C4-2B (cell line): ENCODE measurements at regions not wholly inside any gene's neighbourhood (a gene's known extent, or its start where the extent isn't known, plus 50 kb on each side); places are given as distances from the start of the nearest gene placed in this dataset.

Source experiments
- H3K27ac ChIP-seq: fragments of 450-650 bp; 2 replicates; pipeline ENCODE4 v1.5.1; 2017
- ZFX ChIP-seq: fragments of 450-650 bp; IDR thresholded peaks from 2 replicates; pipeline ENCODE4 v1.6.1; 2017
- TF ChIP-seq, protein P1 (sequence below): fragments of 450-650 bp; conservative IDR thresholded peaks from 2 replicates; pipeline ENCODE4 v1.5.1; 2017; ENCODE audit warnings: mild to moderate bottlenecking

DNA sequence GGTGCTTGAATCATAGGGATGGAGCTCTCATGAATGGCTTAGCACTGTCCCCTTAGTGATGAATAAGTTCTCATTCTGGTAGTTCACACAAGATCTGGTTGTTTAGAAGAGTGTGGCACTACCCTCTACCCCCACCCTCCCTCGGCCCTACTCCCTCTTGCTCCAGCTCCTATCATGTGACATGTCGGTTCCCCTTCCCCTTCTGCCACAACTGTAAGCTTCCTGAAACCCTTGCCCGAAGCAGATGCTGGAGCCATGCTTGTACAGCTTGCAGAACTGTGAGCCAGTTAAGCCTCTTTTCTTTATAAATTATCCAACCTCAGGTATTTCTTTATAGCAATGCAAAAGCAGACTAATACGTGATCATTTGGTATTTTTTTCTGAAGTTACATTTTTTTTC, 1012.6 kb downstream of the BCL11A start:
- no peak overlapping the region for H3K27ac ChIP-seq
- TF ChIP-seq, protein P1, sequence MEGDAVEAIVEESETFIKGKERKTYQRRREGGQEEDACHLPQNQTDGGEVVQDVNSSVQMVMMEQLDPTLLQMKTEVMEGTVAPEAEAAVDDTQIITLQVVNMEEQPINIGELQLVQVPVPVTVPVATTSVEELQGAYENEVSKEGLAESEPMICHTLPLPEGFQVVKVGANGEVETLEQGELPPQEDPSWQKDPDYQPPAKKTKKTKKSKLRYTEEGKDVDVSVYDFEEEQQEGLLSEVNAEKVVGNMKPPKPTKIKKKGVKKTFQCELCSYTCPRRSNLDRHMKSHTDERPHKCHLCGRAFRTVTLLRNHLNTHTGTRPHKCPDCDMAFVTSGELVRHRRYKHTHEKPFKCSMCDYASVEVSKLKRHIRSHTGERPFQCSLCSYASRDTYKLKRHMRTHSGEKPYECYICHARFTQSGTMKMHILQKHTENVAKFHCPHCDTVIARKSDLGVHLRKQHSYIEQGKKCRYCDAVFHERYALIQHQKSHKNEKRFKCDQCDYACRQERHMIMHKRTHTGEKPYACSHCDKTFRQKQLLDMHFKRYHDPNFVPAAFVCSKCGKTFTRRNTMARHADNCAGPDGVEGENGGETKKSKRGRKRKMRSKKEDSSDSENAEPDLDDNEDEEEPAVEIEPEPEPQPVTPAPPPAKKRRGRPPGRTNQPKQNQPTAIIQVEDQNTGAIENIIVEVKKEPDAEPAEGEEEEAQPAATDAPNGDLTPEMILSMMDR = no peak
- no peak for TF ChIP-seq ZFX

DNA sequence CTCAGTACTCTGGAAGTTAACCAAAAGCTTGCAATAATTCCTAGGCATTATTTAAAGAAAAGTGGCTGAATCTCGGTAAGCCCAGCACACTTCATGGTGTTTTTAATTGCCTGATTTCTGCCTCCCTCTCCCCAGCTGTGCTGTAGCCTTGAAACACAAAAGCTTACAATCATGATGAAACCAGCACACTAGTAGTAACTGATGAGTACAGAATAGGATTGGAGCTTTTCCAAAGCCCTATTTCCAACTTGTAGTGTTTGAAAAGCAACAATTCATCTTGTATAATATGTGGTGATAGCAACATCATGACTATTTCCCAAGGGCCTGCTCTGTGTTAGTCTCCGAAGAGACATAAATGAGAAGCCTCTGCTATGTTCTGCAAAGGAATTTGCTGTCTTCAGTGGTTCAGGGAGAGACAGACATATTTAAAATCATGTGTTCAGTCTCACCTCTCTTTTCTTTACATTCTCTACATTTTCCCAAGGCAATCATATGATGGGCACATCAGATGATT, 1015.0 kb downstream of the BCL11A start:
- no peak overlapping the region for H3K27ac ChIP-seq
- TF ChIP-seq, protein P1 = no peak
- TF ChIP-seq ZFX = no peak

DNA sequence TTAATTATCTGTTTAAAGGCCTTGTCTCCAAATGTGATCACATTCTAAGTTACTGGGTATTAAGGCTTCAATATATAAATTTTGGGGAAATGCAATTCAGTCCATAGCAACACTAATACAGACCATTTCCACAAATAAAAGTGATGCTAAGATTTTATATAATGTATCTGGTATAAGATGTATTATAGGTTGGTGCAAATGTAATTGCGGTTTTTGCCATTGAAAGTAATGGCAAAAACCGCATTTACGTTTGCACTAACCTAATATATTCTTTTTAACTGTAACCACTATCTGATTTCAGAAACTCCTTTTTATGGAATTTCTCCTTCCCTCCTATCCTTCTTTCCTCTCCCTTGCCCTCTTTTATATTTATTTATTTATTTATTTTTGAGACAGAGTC, 1020.6 kb downstream of the BCL11A start:
- TF ChIP-seq, protein P1 = no peak
- TF ChIP-seq ZFX = no peak
- H3K27ac ChIP-seq = no peak overlapping the region

DNA sequence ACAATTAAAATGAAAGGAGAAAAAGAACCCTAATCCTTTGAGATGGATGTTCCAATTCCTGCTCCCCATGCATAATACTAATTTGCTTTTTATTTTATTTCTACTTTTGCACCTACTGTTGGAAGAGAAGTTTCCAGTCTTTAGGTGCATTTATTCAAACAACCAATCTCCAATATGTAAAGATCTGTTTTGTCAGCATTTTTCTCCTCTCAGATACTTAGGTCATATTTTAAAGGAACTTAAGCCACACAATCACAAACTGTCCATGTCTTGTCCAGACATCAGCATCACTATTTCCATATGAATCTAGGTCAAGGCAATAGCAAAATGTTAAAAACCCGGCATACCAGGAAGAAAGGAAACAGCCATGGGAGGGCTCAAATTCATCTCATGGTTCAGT, 1023.2 kb downstream of the BCL11A start:
- no peak overlapping the region for H3K27ac ChIP-seq
- TF ChIP-seq, protein P1 = no peak
- TF ChIP-seq ZFX = no peak

DNA sequence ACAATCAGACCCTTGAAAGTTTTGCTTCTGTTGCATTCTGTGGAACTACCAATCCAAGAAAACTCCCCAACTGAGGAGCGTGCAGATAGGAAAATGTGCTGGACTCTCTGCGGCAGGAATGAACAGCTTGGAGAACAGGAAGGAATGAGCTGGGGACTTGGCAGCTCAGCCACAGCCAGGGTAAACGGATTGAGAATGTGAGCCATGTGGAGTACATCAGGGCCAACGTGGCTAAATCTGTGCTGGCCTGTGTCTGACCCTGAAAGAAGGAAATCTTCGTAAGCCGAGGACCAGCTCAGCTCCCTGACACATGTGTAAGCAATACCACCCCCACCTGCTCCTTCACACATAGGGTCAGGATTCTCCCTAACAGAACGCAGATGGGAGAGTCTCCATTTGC, 1023.7 kb downstream of the BCL11A start:
- no peak for TF ChIP-seq ZFX
- TF ChIP-seq, protein P1 = no peak
- no peak overlapping the region for H3K27ac ChIP-seq

DNA sequence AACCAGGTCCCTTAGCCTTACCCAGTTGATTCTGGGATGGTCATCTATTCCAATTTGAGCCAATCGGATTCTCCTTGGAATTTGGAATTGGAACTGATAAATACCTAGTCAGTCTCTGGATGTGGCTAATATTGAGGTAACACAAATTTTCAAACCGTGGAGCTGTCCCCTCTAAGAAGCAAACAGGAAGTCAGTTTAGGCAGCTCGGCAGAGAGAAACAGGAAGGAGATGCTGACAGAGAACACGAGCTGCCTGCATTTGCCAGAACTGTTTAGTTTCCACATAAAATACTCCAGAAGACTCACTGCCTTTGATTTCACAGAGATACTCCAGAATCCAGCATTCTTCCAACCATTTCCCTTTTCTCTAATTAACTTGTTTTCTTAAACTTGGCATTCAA, 1024.9 kb downstream of the BCL11A start:
- TF ChIP-seq, protein P1 = no peak
- no peak for TF ChIP-seq ZFX
- H3K27ac ChIP-seq = no peak overlapping the region

DNA sequence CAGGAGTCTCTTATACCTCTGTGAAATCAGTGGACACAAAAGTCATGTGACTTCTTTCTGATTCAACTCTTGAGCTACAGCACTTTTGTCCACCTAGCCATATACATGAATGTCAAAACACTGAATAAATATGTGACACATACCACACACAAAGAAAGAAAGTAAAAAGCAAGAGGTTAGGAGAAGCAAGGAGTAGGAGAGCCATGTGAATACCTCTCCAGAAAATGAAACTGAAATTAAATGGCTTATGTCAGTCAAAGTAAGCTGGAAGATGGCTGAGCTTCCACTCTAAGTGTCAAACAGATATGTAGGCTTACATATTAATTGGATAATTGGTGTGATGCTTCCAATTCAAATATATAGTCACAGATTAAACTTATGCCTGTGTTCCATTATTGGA, 1050.5 kb downstream of the BCL11A start:
- TF ChIP-seq, protein P1 = no peak
- TF ChIP-seq ZFX = no peak
- no peak overlapping the region for H3K27ac ChIP-seq
